HG03442 (cell line): ENCODE measurements at regions not wholly inside any gene's neighbourhood (a gene's known extent, or its start where the extent isn't known, plus 50 kb on each side); places are given as distances from the start of the nearest gene placed in this dataset.

Source experiments
- ATAC-seq: cut with Tn5 transposase; IDR thresholded peaks from one replicate; pipeline ENCODE4 v1.9.1; 2021; ENCODE audit warnings: mild to moderate bottlenecking, moderate library complexity; ENCODE audit not compliant: unreplicated experiment

DNA sequence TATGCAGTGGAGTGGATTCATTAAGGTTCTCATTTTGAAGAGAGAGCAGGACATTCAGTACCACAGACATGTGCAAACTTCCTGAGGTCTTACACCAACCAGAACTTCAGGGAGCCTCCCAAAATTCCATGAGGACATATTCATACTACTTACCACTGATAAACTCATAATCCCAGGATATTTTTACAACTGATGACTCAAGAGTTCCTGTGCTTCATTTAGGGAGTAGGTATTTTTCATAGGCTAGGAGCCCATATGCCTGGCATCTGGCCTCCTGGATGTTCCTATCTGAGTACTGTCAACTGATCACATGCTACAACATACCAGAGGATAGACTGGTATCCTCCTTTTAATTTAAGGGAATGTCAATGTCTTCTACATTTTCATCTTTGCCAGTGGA is 578.0 kb downstream of the EFNA5 start:
- ATAC-seq, result no peak

DNA sequence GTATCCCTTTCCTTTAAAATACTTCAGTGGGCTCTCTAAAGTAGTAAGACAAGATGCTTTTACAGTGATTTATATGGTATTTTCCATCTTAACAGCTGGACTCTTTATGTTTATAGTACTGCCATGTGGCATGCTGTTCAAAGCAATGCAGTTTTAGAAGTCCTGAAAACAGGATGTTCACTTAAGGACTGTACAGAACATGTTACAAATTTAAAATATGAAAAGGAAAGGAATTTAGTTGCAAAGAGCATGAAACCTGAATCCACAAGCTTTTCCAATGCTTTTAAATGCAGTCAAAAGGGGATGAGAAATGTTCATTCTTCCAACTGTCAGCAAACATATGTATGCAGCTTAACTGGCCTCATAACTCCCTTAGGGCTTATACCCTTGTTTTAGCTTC is 580.2 kb downstream of the EFNA5 start:
- ATAC-seq, result no peak

DNA sequence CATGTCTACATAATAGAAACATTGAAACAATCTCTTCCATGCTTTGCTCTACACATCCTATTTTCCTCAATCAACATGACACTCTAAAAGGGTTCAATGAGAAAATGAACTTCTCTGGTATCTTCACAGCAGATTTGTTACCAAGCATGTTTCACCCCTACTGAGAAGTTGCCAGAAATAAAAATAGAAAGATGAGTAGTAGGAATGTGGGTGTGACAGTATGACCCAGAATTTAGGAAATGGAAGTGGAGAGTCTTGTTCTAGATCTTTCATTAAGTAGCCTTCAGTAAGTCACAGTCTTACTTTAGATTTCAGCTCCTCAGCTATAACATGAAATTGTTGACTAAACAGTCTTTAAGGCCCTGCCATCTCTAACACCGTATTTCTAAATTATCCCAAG is 581.8 kb downstream of the EFNA5 start:
- no peak for ATAC-seq

DNA sequence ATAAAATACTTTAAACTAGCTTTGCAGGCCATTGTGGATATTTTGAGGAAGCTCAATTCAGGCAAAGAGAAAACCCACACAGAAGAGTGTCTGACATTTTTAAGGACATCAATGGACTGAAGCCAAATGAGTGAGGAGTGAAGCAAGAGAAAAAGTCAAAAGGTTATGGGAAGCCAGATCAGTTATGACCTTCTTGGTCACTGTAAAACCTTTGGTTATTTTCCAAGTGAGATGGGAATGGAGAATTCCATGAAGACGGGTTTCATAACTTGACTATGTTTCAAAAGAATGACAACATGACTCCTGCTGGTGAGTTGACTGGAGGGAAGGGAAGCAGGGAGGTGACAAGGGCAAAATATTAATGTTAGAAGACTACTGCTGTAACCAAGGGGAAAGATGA is 585.2 kb downstream of the EFNA5 start:
- ATAC-seq, result no peak

DNA sequence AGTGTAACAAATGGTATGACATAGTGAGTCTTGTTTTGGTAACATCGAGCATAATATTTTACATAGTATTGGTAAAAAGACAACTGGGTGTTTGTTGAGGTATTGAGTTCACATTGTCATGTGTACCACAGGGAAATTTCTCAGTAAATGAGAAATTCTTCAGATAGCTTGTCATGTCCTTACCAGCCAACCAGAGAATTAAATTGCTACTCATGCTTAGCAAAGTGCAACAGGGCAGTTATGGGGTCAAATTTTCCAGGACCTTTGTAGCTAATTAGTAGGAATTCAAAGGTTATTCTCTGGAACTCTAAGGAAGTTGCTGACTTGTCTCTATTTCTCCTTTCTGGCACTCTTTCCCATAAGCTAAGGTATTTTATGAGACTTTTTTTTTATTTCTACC is 595.7 kb downstream of the EFNA5 start:
- ATAC-seq, result no peak

DNA sequence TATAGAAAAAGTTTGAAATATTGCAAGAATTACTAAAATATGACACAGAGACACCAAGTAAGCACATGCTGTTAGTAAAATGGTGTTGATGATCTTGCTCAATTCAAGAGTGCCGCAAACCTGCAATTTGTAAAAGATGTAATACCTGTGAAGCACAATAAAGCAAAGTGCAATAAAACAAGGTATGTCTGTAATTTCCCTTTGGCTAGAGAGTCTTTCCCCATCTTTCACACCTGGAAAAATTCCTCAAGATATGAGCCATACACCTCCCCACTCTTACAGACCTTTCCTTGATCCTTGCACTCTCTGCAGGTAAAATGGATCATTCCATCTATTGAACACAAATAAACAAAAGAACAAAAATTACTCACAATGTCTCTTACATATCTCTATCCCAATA is 597.8 kb downstream of the EFNA5 start:
- ATAC-seq, result no peak

DNA sequence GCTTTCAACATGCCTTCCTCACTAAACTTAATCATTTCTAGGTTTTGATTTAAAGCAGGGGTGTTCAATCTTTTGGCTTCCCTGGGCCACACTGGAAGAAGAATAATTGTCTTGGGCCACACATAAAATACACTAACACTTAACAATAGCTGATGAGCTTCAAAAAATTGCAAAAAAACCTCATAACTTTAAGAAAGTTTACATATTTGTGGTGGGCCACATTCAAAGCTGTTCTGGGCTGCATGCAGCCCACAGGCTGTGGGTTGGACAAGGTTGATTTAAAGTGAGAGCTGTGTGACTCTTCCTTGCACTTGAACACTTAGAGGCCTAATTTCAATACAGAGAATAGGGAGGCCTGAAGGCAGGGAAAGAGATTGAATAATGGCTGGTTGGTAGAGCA is 598.3 kb downstream of the EFNA5 start:
- no peak for ATAC-seq

DNA sequence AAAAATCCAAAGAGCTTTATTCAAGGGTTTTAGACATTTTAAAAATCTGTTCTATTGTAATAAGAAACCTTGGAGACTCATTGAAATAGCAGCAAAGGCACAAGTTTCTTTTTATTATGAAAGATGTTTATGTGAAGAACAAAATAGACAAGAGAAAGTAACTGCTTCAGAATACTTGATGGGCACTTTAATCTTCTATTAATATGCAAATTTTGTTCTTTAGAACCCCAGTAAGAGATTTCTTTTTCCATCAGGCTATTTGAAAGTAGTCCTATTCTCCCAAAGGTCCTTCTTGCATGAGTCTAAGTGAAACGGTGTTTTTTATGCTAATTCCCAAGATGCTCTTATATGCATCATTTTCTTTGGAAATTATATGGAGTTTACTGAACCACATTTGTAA is 602.0 kb downstream of the EFNA5 start:
- ATAC-seq, result no peak

DNA sequence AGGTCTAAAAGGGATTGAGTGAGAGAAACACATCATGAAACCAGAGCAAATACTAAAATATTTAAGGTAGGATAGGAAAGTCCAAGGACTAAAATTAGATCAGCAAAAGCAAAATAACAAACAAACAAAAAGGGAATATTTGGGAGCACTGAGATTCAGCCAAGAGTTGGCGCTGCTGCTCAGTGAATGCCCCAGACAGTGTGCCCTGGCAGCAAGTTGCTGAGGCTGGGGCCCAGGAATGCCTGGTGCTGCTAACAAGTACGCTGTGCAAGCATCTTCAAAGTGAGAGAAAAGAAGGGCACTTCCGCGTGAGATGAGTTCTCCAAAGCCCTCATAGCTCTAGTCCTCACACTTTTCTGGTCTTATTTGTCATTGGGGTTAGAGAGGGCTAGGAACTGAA is 603.3 kb downstream of the EFNA5 start:
- ATAC-seq, result no peak

DNA sequence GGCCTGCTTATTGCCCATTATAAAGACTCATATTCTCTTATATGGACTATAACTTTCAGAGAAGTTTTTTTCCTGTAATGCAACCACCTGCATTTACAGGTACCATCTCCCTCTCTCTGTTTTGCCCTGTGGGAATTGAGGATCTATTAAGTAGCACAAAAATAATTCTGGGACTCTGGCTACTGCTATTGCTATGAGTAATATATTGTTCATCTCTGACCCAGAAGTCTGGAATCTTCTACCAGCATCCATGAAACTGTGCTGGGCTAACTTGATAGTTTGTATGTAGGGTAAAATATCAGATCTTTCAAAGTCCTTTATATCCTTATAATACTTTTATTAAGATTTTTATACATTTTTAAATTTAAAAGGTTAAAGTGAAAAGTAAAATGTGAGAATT is 607.2 kb downstream of the EFNA5 start:
- no peak for ATAC-seq

DNA sequence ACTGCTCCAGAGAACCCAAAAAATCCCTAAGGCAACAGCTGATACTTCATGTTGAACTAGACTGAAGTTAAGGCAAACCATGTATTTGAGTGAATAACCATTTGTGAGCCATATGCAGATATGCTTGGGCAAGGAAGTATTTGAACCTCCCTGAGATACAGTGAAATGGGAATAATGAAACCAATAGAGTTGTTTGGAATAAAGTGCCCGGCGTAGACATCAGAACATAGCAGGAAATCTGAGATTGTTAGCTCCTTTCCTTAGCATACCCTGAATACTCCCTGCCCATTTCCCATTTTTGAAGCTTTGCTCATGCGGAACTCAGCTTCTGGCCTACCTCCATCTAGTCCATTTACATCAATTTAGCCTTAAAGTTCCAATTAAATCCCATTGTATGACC is 611.9 kb downstream of the EFNA5 start:
- no peak for ATAC-seq

DNA sequence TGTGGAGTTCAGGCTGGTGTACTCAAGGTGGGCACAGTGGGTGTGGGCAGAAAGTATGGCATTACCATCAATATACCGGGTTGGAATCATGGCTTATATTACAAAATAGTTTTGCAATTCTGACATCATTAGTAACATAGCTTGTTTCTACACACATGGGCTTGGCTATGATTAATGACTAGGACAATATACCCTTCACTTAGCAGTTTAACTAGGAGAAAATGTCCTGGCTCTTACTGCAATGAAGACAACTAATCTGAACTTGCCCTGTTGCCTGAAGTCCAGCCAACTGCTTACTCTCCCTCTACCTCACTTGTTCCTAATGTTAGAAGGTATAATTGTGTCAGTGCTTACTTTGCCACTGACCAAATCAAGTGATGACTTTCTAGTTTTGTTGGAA is 612.5 kb downstream of the EFNA5 start:
- no peak for ATAC-seq

DNA sequence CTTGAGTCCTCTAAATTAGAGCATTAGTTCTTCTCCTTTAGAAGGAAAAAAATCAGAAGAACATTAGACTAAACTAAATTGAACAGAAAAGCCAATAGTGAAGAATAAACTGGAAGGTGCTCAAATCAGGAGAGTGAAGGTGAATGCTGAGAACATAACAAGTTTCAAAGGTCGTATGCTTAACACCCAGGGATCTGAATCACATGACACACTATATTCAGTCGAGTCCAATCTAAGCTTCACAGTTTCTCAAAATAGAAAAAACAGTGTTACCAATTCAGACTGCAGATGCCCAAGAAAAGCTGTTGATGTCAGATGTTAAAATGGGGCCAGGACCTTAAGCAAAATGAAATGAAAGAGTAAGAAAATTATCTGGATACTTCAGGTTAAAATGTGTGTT is 614.5 kb downstream of the EFNA5 start:
- no peak for ATAC-seq

DNA sequence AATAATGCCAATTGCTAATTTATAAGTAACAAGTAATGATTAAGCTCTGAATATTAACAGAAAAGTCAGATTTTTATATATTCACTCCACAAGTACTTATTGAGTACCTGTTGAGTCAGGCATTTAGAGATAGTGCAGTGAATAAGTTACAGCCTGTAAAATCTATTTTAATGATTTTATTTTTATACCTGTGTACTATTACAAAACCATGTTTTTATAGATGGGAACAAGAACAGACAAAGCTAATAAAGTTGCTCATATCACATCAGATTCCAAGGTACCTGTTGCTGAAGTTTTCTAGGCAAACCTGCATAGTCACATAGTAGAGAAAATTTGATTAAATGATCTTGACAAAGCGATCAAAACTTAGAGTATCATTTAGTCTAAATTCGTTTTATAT is 623.7 kb downstream of the EFNA5 start:
- ATAC-seq, result no peak

DNA sequence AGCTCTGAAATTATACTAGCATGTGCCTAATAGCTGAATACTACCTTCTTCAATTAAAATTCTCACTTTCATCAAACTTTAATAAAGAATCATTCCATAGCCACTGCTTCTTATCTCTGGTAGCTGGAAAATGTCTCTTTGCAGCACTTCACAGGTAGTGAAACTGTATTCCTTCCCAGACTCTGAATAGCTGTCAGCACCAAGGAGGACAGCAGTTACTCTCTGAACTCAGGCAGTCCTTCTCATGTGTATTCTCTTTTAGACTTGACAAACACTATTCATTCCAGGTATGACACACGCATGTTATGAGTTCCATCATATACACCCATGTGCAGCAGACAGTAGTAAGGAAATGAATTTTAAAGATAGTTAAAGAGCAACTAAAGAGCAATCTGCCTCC is 627.1 kb downstream of the EFNA5 start:
- no peak for ATAC-seq

DNA sequence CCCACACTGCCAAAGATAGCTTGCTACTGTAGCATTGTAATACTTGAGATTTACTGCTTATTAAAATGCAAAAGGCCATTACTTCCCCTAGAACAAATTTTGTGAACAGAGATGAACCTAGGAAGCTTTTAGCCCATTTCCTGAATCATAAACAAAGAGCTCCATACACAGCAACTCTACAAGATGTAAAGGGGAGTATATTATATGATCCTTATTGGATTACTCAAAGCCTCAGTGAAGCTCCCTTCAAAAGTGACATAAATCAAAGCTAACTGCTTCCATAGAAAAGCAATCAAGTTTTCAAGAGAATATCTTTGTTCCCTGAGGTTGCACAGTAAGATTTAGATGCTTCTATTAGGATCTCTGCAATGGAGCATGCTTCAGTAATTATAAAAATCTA is 629.8 kb downstream of the EFNA5 start:
- no peak for ATAC-seq

DNA sequence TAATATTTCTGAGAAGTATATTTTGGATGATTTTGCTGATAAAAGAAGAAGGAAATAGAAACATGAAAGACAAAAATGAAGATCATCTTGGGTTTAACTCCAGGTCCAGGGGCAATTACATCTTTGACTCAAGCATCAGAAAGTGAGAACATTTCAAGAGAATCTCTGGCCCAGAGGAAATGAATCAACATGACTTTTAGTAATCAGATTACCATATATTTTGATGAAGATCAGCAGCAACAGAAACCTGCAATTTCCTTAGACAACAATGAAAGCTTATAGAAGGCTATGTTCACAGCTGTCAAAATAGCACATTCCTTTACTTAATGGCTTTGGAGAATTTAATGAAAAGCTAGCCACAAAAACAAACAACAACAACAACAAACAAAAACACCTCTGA is 638.1 kb downstream of the EFNA5 start:
- ATAC-seq, result no peak

DNA sequence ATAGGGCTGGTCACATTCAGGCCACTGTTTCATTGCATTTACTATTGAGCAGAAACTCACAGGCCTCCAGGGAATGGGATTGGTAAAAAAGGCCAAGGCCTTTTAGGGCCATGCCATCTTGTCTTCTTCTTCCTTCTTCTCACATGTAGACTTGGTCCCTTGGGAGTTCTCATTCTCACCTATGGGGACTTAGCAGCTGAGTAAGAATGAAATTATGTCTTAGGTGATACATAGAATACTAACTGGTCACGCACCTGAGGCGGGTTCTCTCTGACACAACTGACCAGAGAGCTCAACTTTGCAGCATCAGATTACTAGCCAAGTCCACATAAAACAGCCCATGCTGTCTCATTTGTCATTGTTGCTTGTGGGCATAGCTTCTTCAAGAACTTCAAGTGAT is 641.8 kb downstream of the EFNA5 start:
- ATAC-seq, result no peak

DNA sequence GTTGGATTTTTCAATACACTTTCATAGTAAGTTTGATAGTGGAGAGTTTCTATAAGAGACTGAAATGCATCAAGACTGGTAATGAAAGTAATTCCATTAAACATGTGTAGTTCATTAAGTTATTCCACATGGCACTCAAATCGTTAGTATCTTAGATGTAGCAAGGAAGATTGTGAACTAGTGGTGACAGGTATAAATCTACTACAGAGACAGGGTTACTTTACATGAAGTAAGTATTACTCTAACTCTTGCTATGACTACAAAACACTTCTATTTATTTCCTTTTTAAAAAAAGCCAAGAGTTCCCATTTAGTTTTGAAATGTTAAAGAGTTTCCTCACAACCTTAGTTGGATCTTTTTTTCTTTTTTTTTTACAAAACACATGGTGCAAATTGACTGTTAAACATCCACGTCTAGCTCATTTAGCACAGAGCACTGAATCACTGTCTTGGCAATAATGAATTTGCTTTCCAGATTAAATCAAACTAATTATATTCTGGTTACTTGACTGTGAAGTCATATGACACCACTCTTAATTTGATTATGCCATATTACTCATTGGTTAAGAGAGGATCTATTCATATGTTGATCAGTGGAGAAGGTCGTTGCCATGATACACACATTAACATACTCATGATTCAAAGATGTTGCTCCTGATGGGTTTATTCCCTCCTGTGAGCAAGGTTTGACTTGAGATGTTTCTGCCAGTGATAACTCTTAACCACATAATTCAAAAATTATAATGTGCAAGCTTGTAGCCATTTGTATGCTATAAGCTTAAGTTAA is 644.8 kb downstream of the EFNA5 start:
- ATAC-seq, result no peak

DNA sequence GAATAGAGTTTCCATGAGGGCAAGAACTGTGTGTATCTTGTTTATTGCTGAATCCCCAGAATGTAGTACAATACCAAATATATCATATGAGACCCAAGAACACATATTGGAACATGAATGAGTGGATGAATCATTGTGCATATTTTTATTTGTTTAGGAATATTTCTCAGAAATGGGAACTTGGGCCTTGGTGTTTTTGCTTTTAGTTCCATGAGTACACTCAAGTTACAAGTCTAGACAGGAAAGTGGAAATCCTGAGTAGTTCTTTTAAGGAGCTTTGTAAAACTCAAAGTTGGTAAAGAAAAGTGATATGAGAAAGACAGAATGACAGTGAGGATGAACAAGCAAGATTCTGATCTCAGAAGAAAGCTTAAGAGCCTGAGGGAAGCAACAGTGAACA is 647.0 kb downstream of the EFNA5 start:
- no peak for ATAC-seq

DNA sequence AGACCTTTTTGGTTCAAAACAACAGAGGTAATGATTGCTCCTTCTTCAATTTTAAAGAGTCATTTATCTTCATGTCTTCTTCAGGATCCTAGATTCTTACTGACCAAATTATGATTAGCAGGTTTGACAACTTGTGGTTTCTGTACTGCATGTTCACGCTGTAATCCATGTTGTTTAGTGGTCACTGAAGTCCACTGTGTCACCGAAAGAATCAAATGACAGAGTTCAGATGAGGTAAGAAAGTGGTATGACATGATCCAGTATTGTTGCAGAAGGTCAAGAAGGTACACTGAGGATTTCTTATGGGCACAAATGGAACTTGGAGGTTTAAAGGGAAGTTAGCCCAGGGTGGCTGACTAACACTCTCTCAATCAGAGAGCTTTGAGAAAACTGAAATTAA is 649.2 kb downstream of the EFNA5 start:
- no peak for ATAC-seq

DNA sequence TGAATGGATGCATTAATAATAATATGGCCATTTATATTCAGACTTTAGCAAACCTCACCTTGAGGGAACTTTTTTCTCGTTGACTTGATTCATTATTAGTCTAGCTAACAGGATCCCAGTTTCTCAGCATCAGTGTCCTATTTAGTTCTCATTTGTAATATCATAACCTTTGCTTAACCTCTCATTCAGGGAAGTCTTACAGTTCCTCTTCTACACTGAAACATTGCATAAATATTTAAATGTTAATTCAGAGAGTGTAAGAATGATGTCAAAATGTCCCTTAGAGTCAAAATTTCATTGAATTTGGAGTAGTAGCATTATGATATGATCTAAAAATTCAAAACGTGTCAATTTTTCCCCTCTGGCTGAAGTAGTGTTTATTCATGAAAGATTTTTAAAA is 650.1 kb downstream of the EFNA5 start:
- ATAC-seq, result no peak

DNA sequence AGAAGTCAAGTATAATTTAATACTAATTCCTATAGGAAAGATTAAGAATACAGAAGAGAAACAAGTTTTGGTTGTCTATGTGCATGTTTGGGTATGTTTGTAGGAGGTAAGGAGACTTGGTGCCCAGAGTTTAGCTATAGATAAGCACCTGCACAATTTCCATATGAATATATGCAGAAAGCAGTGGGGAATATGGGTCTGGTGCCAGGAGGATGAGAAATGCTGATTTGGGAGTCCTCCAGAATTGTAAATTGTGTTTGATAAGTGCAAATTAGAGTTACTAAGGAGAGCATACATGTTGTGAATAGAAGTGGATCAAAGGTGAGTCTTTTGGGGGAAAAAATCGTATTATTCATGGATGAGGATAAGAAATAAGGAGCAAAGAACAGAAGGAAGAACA is 653.1 kb downstream of the EFNA5 start:
- no peak for ATAC-seq
